Neural progenitor cell (in vitro differentiated cells): ENCODE measurements at regions not wholly inside any gene's neighbourhood (a gene's known extent, or its start where the extent isn't known, plus 50 kb on each side); places are given as distances from the start of the nearest gene placed in this dataset.

ENCODE experiments used
- DNase-seq: peaks from one replicate; pipeline ENCODE4 v3.0.0-alpha.2; 2016; ENCODE audit warnings: low spot score
- H2AFZ ChIP-seq: fragments of 200-600 bp; sonication (generic); replicated peaks from 2 replicates; pipeline ENCODE4 v1.6.1; 2016; ENCODE audit warnings: antibody characterized with exemption
- H3F3A ChIP-seq: fragments of 200-600 bp; sonication (generic); 2 replicates; pipeline ENCODE4 v1.6.1; 2016; ENCODE audit warnings: antibody characterized with exemption, low read depth
- H3K27ac ChIP-seq: fragments of 200-600 bp; sonication (generic); 2 replicates; pipeline ENCODE4 v1.5.1; 2016; ENCODE audit warnings: mild to moderate bottlenecking
- H3K27me3 ChIP-seq: fragments of 200-600 bp; sonication (generic); 2 replicates; pipeline ENCODE4 v1.6.1; 2016; ENCODE audit warnings: mild to moderate bottlenecking, moderate library complexity
- H3K36me3 ChIP-seq: fragments of 200-600 bp; sonication (generic); 2 replicates; pipeline ENCODE4 v1.5.1; 2016
- H3K4me1 ChIP-seq: fragments of 200-600 bp; sonication (generic); 2 replicates; pipeline ENCODE4 v1.6.1; 2016; ENCODE audit warnings: mixed run types
- H3K4me2 ChIP-seq: fragments of 200-600 bp; sonication (generic); 2 replicates; pipeline ENCODE4 v1.6.1; 2016
- H3K4me3 ChIP-seq: fragments of 200-600 bp; sonication (generic); 2 replicates; pipeline ENCODE4 v1.5.1; 2016
- H3K79me2 ChIP-seq: fragments of 200-600 bp; sonication (generic); 2 replicates; pipeline ENCODE4 v1.6.1; 2016; ENCODE audit warnings: low read depth
- H3K9ac ChIP-seq: fragments of 200-600 bp; sonication (generic); 2 replicates; pipeline ENCODE4 v1.6.1; 2016
- H3K9me3 ChIP-seq: fragments of 200-600 bp; sonication (generic); 2 replicates; pipeline ENCODE4 v1.5.1; 2016; ENCODE audit warnings: low read depth
- H4K20me1 ChIP-seq: fragments of 200-600 bp; sonication (generic); 2 replicates; pipeline ENCODE4 v1.6.1; 2016; ENCODE audit warnings: low read depth
- H3K27ac Mint-ChIP-seq: 3 replicates; pipeline ENCODE4 v1.8.0; 2021; ENCODE audit warnings: mixed read lengths
- H3K27me3 Mint-ChIP-seq: 2 replicates; pipeline ENCODE4 v1.8.0; 2022; ENCODE audit warnings: low read depth, mild to moderate bottlenecking, inconsistent platforms, moderate library complexity, mixed read lengths; ENCODE audit not compliant: insufficient read depth
- H3K36me3 Mint-ChIP-seq: 3 replicates; pipeline ENCODE4 v1.8.0; 2021; ENCODE audit warnings: mixed read lengths
- H3K4me1 Mint-ChIP-seq: 3 replicates; pipeline ENCODE4 v1.8.0; 2021; ENCODE audit warnings: mixed read lengths
- H3K4me3 Mint-ChIP-seq: 3 replicates; pipeline ENCODE4 v1.8.0; 2021; ENCODE audit warnings: mild to moderate bottlenecking, moderate library complexity, mixed read lengths
- H3K9me3 Mint-ChIP-seq: 3 replicates; pipeline ENCODE4 v1.8.0; 2020; ENCODE audit warnings: mixed read lengths
- EZH2 ChIP-seq: fragments of 200-600 bp; sonication (generic); IDR thresholded peaks from 2 replicates; pipeline ENCODE4 v1.6.1; 2017; ENCODE audit warnings: antibody characterized with exemption, mild to moderate bottlenecking, moderate library complexity
- EZH2phosphoT487 ChIP-seq: fragments of 200-600 bp; sonication (generic); IDR thresholded peaks from 2 replicates; pipeline ENCODE4 v1.6.1; 2017; ENCODE audit warnings: antibody characterized with exemption
- TF ChIP-seq, protein P1 (sequence below): fragments of 200-600 bp; sonication (generic); IDR thresholded peaks from 2 replicates; pipeline ENCODE4 v1.5.1; 2017; ENCODE audit warnings: antibody characterized with exemption, mild to moderate bottlenecking

DNA sequence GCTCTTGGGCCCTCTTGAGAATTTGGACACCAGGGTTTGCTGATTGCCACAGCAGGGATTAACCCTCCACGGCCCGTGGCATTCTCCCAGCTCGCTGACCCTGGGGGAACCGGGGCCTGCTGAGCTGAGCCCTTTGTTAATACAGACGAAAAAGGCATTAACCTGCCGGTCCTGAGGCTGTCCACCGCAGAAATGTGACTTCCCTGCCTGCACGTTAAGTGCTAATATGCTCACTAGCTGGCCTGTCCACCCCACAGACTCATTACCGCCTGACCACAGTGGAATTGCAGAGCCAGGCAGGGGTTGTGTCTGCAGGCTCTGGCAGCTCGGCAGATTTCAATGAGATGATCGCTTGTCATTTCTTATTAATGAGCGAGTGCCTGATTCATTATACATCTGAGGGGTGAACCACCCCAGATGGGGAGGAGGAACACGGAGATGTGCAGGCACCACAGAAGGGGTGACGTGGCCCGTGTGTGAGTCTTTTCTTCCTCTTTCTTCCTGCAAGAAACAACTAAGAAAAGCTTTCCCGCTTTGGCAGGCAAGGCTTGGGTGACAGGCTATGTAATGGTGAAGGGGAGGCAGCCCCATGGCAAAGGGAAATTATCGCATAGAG lies 126.0 kb downstream of the GLI2 start:
- H3K4me3 Mint-ChIP-seq = peak overlapping the region; percentile 33
- Histone ChIP-seq H3K4me3 (no peak overlapping the region), H3K27ac (no peak overlapping the region), H3F3A (peaks cover 25% of the 10 kb centered on the region), H3K9ac (no peak overlapping the region), H3K36me3 (no peaks in the 10 kb centered on the region), H4K20me1 (peaks cover 99% of the 10 kb centered on the region), H3K4me2 (peak overlapping the region; percentile 43), H3K9me3 (no peaks in the 10 kb centered on the region), H3K79me2 (peaks cover 80% of the 10 kb centered on the region), H2AFZ (no peak overlapping the region), H3K4me1 (peaks cover 52% of the 10 kb centered on the region), H3K27me3 (no peaks in the 10 kb centered on the region)
- DNase-seq = peak; percentile 50
- H3K27ac Mint-ChIP-seq = peak overlapping the region; percentile 25
- H3K9me3 Mint-ChIP-seq = no peaks in the 10 kb centered on the region
- peaks cover 8% of the 10 kb centered on the region for H3K27me3 Mint-ChIP-seq
- TF ChIP-seq, protein P1, sequence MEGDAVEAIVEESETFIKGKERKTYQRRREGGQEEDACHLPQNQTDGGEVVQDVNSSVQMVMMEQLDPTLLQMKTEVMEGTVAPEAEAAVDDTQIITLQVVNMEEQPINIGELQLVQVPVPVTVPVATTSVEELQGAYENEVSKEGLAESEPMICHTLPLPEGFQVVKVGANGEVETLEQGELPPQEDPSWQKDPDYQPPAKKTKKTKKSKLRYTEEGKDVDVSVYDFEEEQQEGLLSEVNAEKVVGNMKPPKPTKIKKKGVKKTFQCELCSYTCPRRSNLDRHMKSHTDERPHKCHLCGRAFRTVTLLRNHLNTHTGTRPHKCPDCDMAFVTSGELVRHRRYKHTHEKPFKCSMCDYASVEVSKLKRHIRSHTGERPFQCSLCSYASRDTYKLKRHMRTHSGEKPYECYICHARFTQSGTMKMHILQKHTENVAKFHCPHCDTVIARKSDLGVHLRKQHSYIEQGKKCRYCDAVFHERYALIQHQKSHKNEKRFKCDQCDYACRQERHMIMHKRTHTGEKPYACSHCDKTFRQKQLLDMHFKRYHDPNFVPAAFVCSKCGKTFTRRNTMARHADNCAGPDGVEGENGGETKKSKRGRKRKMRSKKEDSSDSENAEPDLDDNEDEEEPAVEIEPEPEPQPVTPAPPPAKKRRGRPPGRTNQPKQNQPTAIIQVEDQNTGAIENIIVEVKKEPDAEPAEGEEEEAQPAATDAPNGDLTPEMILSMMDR = no peak
- no peak for TF ChIP-seq EZH2phosphoT487
- TF ChIP-seq EZH2 = no peak
- peaks cover 5% of the 10 kb centered on the region for H3K36me3 Mint-ChIP-seq
- H3K4me1 Mint-ChIP-seq = peaks cover 73% of the 10 kb centered on the region

DNA sequence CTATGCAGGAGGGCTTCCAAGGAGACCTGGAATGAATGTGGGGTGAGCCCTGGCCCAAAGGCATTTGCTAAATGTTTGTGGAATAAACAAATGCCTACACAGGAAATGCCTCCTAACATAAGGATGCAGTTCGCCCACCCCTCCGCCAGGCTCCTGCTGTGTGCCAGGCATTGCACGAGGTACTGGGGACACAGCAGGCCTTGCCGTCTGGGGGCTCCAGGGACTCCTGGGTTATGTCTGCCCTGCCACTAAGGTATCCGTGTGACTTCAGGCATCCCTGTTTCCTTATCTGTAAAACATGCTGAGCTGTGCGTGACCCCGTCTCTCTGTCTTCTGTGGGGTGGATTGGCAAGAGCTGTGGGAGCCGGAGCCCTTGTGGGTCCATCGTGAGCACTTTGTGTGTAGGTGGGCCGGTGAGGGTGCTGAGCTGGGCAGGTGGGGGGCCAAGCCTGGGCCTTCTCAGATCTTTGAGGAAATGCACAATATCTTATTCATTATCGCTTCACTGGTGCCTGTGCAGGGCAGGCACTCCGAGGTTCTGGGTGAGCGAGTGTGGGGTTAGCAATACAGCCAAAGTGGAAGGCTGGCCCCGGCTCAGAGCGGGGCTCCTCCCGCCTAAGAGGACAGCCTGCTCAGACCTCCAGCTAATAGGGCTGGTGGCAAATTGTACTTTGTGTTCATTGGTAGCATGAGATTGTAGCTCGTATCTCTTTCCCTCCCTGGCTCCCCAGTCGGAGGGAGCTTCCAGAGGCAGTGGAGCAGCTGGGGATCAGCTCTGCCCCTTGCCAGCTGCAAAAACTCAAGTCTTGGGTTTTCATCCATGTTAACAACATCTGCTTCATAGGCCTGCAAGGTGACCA lies 126.8 kb downstream of the GLI2 start:
- H3K36me3 ChIP-seq = no peaks in the 10 kb centered on the region
- H4K20me1 ChIP-seq = peaks cover 100% of the 10 kb centered on the region
- no peak overlapping the region for H3K27ac ChIP-seq
- no peak for DNase-seq
- peaks cover 23% of the 10 kb centered on the region for H3F3A ChIP-seq
- no peaks in the 10 kb centered on the region for H3K9me3 Mint-ChIP-seq
- H3K4me3 Mint-ChIP-seq = no peak overlapping the region
- H3K9ac ChIP-seq = no peak overlapping the region
- no peak overlapping the region for H2AFZ ChIP-seq
- peaks cover 55% of the 10 kb centered on the region for H3K4me1 ChIP-seq
- H3K27ac Mint-ChIP-seq = peak overlapping the region; percentile 25
- no peak overlapping the region for H3K4me2 ChIP-seq
- H3K36me3 Mint-ChIP-seq = peaks cover 5% of the 10 kb centered on the region
- H3K27me3 Mint-ChIP-seq = peaks cover 8% of the 10 kb centered on the region
- H3K9me3 ChIP-seq = no peaks in the 10 kb centered on the region
- no peak overlapping the region for H3K4me3 ChIP-seq
- H3K79me2 ChIP-seq = peaks cover 79% of the 10 kb centered on the region
- H3K4me1 Mint-ChIP-seq = peaks cover 75% of the 10 kb centered on the region
- H3K27me3 ChIP-seq = no peaks in the 10 kb centered on the region
- TF ChIP-seq, protein P1 = no peak
- no peak for TF ChIP-seq EZH2
- no peak for TF ChIP-seq EZH2phosphoT487

DNA sequence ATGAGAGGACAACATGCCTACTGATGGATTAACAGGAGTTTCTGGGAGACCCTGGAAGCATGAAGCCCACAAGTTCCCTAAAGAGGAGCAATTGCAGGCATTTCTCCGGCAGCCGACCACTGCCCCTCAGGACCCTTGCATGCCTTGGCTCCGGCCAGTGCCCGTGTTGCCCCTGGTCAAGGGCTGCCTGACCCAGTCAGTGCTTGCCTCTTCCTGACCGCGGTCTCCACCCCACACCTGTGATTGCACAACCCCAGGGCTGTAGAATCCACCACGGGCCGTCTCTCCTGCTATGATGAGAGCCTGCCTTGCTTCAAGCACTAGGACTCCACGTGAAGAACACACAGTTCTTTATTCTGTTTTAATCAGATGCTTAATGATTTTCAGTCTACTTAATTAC lies 127.5 kb downstream of the GLI2 start:
- no peaks in the 10 kb centered on the region for H3K9me3 ChIP-seq
- H3K9me3 Mint-ChIP-seq = no peaks in the 10 kb centered on the region

More for the DNA sequence above, 127.5 kb downstream of the GLI2 start:
- H3K27me3 ChIP-seq = no peaks in the 10 kb centered on the region
- H3K4me2 ChIP-seq = no peak overlapping the region
- H3K36me3 Mint-ChIP-seq = peaks cover 5% of the 10 kb centered on the region
- no peak overlapping the region for H3K4me3 ChIP-seq
- peaks cover 78% of the 10 kb centered on the region for H3K79me2 ChIP-seq
- H3K9ac ChIP-seq = no peak overlapping the region
- H4K20me1 ChIP-seq = peaks cover 100% of the 10 kb centered on the region
- H3K4me1 ChIP-seq = peaks cover 55% of the 10 kb centered on the region
- TF ChIP-seq EZH2 (no peak), EZH2phosphoT487 (no peak)
- TF ChIP-seq, protein P1 = no peak
- H3K4me1 Mint-ChIP-seq = peaks cover 78% of the 10 kb centered on the region
- no peak overlapping the region for H3K27ac Mint-ChIP-seq
- H3K4me3 Mint-ChIP-seq = no peak overlapping the region
- H3K27me3 Mint-ChIP-seq = peaks cover 6% of the 10 kb centered on the region
- H3F3A ChIP-seq = peaks cover 22% of the 10 kb centered on the region
- no peaks in the 10 kb centered on the region for H3K36me3 ChIP-seq
- H2AFZ ChIP-seq = no peak overlapping the region
- H3K27ac ChIP-seq = no peak overlapping the region
- DNase-seq = no peak
